Mesothelial cell of epicardium (in vitro differentiated cells): ENCODE measurements at regions not wholly inside any gene's neighbourhood (a gene's known extent, or its start where the extent isn't known, plus 50 kb on each side); places are given as distances from the start of the nearest gene placed in this dataset.

ENCODE experiments used
- DNase-seq, 2 experiments: peaks; one replicate each; pipeline ENCODE4 v3.0.0; 2021; ENCODE audit warnings: low spot score in 2 of 2; ENCODE audit not compliant: unreplicated experiment in 2 of 2
- H3K27ac Mint-ChIP-seq: 2 replicates; pipeline ENCODE4 v1.8.0; 2021; ENCODE audit warnings: mixed read lengths
- H3K27me3 Mint-ChIP-seq: 2 replicates; pipeline ENCODE4 v1.8.0; 2021; ENCODE audit warnings: low read depth, mixed read lengths
- H3K36me3 Mint-ChIP-seq: 2 replicates; pipeline ENCODE4 v1.8.0; 2021; ENCODE audit warnings: mixed read lengths
- H3K4me1 Mint-ChIP-seq: 2 replicates; pipeline ENCODE4 v1.8.0; 2021; ENCODE audit warnings: mixed read lengths
- H3K4me3 Mint-ChIP-seq: 2 replicates; pipeline ENCODE4 v1.8.0; 2021; ENCODE audit warnings: mild to moderate bottlenecking, moderate library complexity, mixed read lengths
- H3K9me3 Mint-ChIP-seq: 2 replicates; pipeline ENCODE4 v1.8.0; 2021; ENCODE audit warnings: mixed read lengths
- TF ChIP-seq, protein P1 (sequence below): fragments of 200-600 bp; sonication (generic); IDR thresholded peaks from one replicate; pipeline ENCODE4 v1.5.0; 2021; ENCODE audit warnings: antibody characterized with exemption; ENCODE audit not compliant: unreplicated experiment

GRCh38 chr6:165220045-165220444, 89.4 kb downstream of the C6orf118 start:
- Mint-ChIP-seq H3K4me3 (no peak overlapping the region), H3K36me3 (no peaks in the 10 kb centered on the region), H3K4me1 (peaks cover 18% of the 10 kb centered on the region)

GRCh38 chr6:165219629-165220028, 89.8 kb downstream of the C6orf118 start:
- no peak for DNase-seq
- Mint-ChIP-seq H3K4me1 (peaks cover 18% of the 10 kb centered on the region), H3K36me3 (no peaks in the 10 kb centered on the region), H3K4me3 (no peak overlapping the region), H3K27ac (no peak overlapping the region), H3K9me3 (peaks cover 4% of the 10 kb centered on the region), H3K27me3 (peaks cover 1% of the 10 kb centered on the region)
- TF ChIP-seq, protein P1, sequence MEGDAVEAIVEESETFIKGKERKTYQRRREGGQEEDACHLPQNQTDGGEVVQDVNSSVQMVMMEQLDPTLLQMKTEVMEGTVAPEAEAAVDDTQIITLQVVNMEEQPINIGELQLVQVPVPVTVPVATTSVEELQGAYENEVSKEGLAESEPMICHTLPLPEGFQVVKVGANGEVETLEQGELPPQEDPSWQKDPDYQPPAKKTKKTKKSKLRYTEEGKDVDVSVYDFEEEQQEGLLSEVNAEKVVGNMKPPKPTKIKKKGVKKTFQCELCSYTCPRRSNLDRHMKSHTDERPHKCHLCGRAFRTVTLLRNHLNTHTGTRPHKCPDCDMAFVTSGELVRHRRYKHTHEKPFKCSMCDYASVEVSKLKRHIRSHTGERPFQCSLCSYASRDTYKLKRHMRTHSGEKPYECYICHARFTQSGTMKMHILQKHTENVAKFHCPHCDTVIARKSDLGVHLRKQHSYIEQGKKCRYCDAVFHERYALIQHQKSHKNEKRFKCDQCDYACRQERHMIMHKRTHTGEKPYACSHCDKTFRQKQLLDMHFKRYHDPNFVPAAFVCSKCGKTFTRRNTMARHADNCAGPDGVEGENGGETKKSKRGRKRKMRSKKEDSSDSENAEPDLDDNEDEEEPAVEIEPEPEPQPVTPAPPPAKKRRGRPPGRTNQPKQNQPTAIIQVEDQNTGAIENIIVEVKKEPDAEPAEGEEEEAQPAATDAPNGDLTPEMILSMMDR, result no peak

More at GRCh38 chr6:165220045-165220444, 89.4 kb downstream of the C6orf118 start:
- DNase-seq, result no peak
- TF ChIP-seq, protein P1, result no peak
- Mint-ChIP-seq H3K9me3 (peaks cover 2% of the 10 kb centered on the region), H3K27me3 (peaks cover 1% of the 10 kb centered on the region), H3K27ac (no peak overlapping the region)

GRCh38 chr6:165218829-165219228, 90.6 kb downstream of the C6orf118 start:
- H3K27me3 Mint-ChIP-seq, result no peaks in the 10 kb centered on the region
- H3K9me3 Mint-ChIP-seq, result peaks cover 4% of the 10 kb centered on the region
- H3K4me1 Mint-ChIP-seq, result peaks cover 18% of the 10 kb centered on the region
- no peak for DNase-seq
- no peak overlapping the region for H3K27ac Mint-ChIP-seq
- no peaks in the 10 kb centered on the region for H3K36me3 Mint-ChIP-seq
- no peak overlapping the region for H3K4me3 Mint-ChIP-seq
- TF ChIP-seq, protein P1, result no peak

- TF ChIP-seq, protein P1, result no peak
- no peak overlapping the region for H3K4me3 Mint-ChIP-seq
- no peaks in the 10 kb centered on the region for H3K36me3 Mint-ChIP-seq
- H3K4me1 Mint-ChIP-seq, result no peaks in the 10 kb centered on the region
- no peak overlapping the region for H3K27ac Mint-ChIP-seq
- no peaks in the 10 kb centered on the region for H3K27me3 Mint-ChIP-seq
- peaks cover 6% of the 10 kb centered on the region for H3K9me3 Mint-ChIP-seq
- DNase-seq, result no peak
These were observed 102.6 kb downstream of the C6orf118 start for GRCh38 chr6:165206798-165207197.

- H3K27me3 Mint-ChIP-seq, result no peaks in the 10 kb centered on the region
- H3K27ac Mint-ChIP-seq, result no peak overlapping the region
- no peak for DNase-seq
- H3K4me3 Mint-ChIP-seq, result no peak overlapping the region
- peaks cover 10% of the 10 kb centered on the region for H3K9me3 Mint-ChIP-seq
- TF ChIP-seq, protein P1, result no peak
- H3K4me1 Mint-ChIP-seq, result no peaks in the 10 kb centered on the region
- H3K36me3 Mint-ChIP-seq, result no peaks in the 10 kb centered on the region
These were observed 103.8 kb downstream of the C6orf118 start for GRCh38 chr6:165205632-165206031.
